ENCODE measurements at regions not wholly inside any gene's neighbourhood (a gene's known extent, or its start where the extent isn't known, plus 50 kb on each side); places are given as distances from the start of the nearest gene placed in this dataset.

DNA sequence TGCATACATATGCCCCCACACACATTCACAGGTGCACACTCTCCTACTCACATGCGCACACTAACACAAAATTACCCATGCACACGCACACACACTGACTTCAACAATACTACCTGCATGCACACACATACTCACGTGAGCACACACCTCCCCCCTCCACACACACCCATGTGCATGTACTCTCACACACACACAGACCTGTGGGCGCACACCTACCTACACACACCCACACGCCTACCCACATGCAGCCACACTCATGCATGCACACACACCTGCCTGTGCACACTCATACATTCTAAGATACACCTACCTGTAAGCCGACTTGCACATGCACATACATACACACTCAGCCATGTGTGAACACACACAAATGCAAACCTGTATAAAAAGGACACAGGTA lies 97.3 kb upstream of the GSC start:
- WGBS, 2 experiments (ENCODE audit: extremely low coverage in 1 of 2, insufficient coverage in 1 of 2, insufficient read length in 1 of 2, insufficient replicate concordance in 2 of 2, low coverage in 1 of 2, low lambda C conversion rate in 2 of 2, missing lambda C conversion rate in 1 of 2): 93% methylated on average over 6 of the region's 6 CpGs; no CpG with 5 or more reads in 1 of the 2 experiments
- FAIRE-seq: no peak
- TF ChIP-seq SUZ12 (IDR thresholded peaks at IDR 0.05; ENCODE audit: low read length) (no peak), SIX5 (IDR thresholded peaks at IDR 0.05; ENCODE audit: low read depth, low read length) (no peak), KDM5A (IDR thresholded peaks at IDR 0.05; ENCODE audit: low read length) (no peak), TAF7 (optimal IDR thresholded peaks at IDR 0.05; ENCODE audit: borderline replicate concordance, low read depth, low read length) (no peak), POU5F1 (IDR thresholded peaks at IDR 0.05; ENCODE audit: low read depth, low read length) (no peak), TAF1 (IDR thresholded peaks at IDR 0.05; ENCODE audit: low read depth, low read length) (no peak), SP2 (IDR thresholded peaks at IDR 0.05; ENCODE audit: low read length) (no peak), SRF (IDR thresholded peaks at IDR 0.05; ENCODE audit: low read depth, low read length) (no peak), TBP (IDR thresholded peaks at IDR 0.05; ENCODE audit: low read depth, low read length) (no peak)
- TF ChIP-seq, protein P1, sequence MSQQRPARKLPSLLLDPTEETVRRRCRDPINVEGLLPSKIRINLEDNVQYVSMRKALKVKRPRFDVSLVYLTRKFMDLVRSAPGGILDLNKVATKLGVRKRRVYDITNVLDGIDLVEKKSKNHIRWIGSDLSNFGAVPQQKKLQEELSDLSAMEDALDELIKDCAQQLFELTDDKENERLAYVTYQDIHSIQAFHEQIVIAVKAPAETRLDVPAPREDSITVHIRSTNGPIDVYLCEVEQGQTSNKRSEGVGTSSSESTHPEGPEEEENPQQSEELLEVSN (IDR thresholded peaks at IDR 0.05): no peak

More for the DNA sequence above, 97.3 kb upstream of the GSC start:
- H4K20me1 ChIP-seq (replicated peaks in 1 of 2; ENCODE audit: control insufficient read depth in 1 of 2, insufficient read depth in 2 of 2, low read length in 2 of 2): peaks cover 0 to 3% of the 10 kb centered on the region in 2 experiments
- peak overlapping the region; percentile 65; the same call in 1 of the 2 replicates for H2BK12ac ChIP-seq (ENCODE audit: low read depth, low read length)
- H3K27ac ChIP-seq (ENCODE audit: low read depth, low read length): no peak overlapping the region
- no peak overlapping the region for H3K4me2 ChIP-seq (ENCODE audit: insufficient read depth in 1 of 2, low read depth in 2 of 2, low read length in 2 of 2)
- no peaks in the 10 kb centered on the region for H3K9me3 ChIP-seq (ENCODE audit: insufficient read depth in 2 of 2, low read depth in 1 of 2, low read length in 1 of 2)
- H3K23ac ChIP-seq (ENCODE audit: insufficient read length): no peak overlapping the region
- H3K14ac ChIP-seq (ENCODE audit: insufficient read length): no peak overlapping the region
- H2BK20ac ChIP-seq (ENCODE audit: low read length): 0 out of 2 replicates have a peak overlapping the region, but pooled peaks have one; percentile 37
- H3K79me2 ChIP-seq (ENCODE audit: control insufficient read depth in 1 of 2, insufficient read depth in 2 of 2, low read length in 2 of 2): no peaks in the 10 kb centered on the region
- H2BK5ac ChIP-seq (ENCODE audit: low read depth, low read length): no peak overlapping the region
- no peak overlapping the region for H2AFZ ChIP-seq (ENCODE audit: low read length)
- H4K5ac ChIP-seq (ENCODE audit: insufficient read length, low read depth, low read length): no peak overlapping the region
- H3K9ac ChIP-seq (replicated peaks in 1 of 4; ENCODE audit: extremely low read depth in 1 of 4, low read depth in 3 of 4, low read length in 3 of 4): peak overlapping the region in 1 of 4 experiments; percentile 1; a peak in 1 of 7 replicates
- no peak overlapping the region for H3K4me3 ChIP-seq (ENCODE audit: extremely low read depth in 1 of 4, insufficient read depth in 2 of 4, low read depth in 3 of 4, low read length in 4 of 4)
- no peak overlapping the region for H3K18ac ChIP-seq (ENCODE audit: extremely low read depth, low read length)
- 0 out of 2 replicates have a peak overlapping the region, but pooled peaks have one; percentile 86 for H2AK5ac ChIP-seq (ENCODE audit: low read depth, low read length)
- no peak overlapping the region; the same call in 1 of the 2 replicates for H4K8ac ChIP-seq (ENCODE audit: extremely low read depth, insufficient read depth, low read length)
- H3K56ac ChIP-seq (replicated peaks; ENCODE audit: insufficient read length, low read depth, low read length): no peak overlapping the region
- H2BK15ac ChIP-seq (ENCODE audit: low read length): peak overlapping the region; percentile 77; the same call in 1 of the 2 replicates
- H3K4ac ChIP-seq (replicated peaks; ENCODE audit: insufficient read length, low read depth, low read length): no peak overlapping the region
- no peak for DNase-seq (ENCODE audit: low read depth in 1 of 2, low spot score in 2 of 2)
- ChIA-PET CTCF (ENCODE audit: partially characterized antibody) (interaction anchor here (0.6 kb wide), 1 partner anchor 1577 kb away, joined by 5 read pairs; no protein-coding TSS in a partner anchor), POLR2A (ENCODE audit: partially characterized antibody) (no interaction called here)
- no peaks in the 10 kb centered on the region; the same call in 1 of the 2 replicates for H3K23me2 ChIP-seq (ENCODE audit: low read depth, low read length)
- H3K79me1 ChIP-seq (ENCODE audit: low read depth, low read length): no peaks in the 10 kb centered on the region
- H4K91ac ChIP-seq (replicated peaks; ENCODE audit: insufficient read length, low read length): no peak overlapping the region
- no peak overlapping the region for H2BK120ac ChIP-seq (replicated peaks; ENCODE audit: low read depth, low read length)
- peaks cover 0 to 7% (median 5%) of the 10 kb centered on the region in 4 experiments; a peak in 4 of 7 replicates for H3K4me1 ChIP-seq (replicated peaks in 1 of 4; ENCODE audit: control insufficient read depth in 3 of 4, insufficient read depth in 4 of 4, low read length in 3 of 4)
- no peaks in the 10 kb centered on the region for H3K36me3 ChIP-seq (ENCODE audit: control insufficient read depth in 2 of 4, insufficient read depth in 4 of 4, low read length in 3 of 4)
- no peaks in the 10 kb centered on the region for H3K27me3 ChIP-seq (replicated peaks in 1 of 4; ENCODE audit: control insufficient read depth in 3 of 4, extremely low read depth in 1 of 4, insufficient read depth in 3 of 4, low read length in 3 of 4)

Data from H1 (cell line).